ENCODE measurements at regions not wholly inside any gene's neighbourhood (a gene's known extent, or its start where the extent isn't known, plus 50 kb on each side); places are given as distances from the start of the nearest gene placed in this dataset.

DNA sequence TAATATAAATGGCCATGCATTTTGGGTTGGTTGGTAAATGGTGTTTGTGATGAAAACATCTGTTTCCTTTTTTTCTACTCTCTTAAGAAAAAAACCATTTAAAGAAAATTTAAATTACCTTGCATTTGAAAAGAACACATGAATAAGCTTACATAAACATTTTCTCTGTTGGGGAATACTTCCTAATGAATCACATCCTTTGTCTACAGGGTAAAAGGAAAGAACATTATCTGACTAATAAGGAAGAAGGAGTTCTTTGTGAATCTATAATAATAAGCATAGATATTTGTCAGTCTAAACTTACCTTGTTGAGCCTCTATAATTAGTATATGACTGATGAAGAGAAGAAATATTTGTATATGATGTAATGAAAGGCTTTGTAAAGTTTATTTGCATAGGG, 254.1 kb upstream of the ZNF717 start:
- H3K4me2 ChIP-seq (ENCODE audit: low read length), result peak overlapping the region; percentile 38; the same call in 1 of the 2 replicates
- peak; percentile 88 for ATAC-seq

DNA sequence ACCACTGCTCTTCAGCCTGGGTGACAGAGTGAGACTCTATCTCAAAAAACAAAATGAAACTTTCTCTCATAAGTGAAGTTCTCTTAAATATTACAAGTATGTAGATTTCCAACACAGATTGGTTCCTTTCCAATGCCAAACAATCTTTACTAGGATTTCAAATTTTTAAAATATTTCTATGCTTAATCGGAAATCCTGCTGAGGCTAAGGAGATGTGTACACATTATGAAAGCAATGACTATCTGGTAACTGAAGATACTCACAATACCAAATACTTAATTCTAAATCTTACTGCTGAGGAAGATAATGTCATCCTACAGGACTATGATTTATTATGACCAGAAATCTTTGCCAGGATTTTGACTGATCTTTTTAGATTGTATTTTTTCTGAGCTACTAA, 255.6 kb upstream of the ZNF717 start:
- H2AFZ ChIP-seq (ENCODE audit: low read length), result no peak overlapping the region
- intact Hi-C loops (cut with micrococcal nuclease), result no loop called here

More for the DNA sequence above, 254.1 kb upstream of the ZNF717 start:
- ChIA-PET POLR2A (ENCODE audit: unreplicated experiment) (no interaction called here), CTCF (no interaction called here)
- Histone ChIP-seq H3K4me1 (ENCODE audit: insufficient read depth, low read length) (peaks cover 16% of the 10 kb centered on the region), H3K9me2 (replicated peaks; ENCODE audit: low read length) (no peaks in the 10 kb centered on the region), H3K27ac (ENCODE audit: low read length) (peak overlapping the region; percentile 19; the same call in 1 of the 2 replicates), H3K36me3 (ENCODE audit: low read depth, low read length) (no peaks in the 10 kb centered on the region), H3K9ac (ENCODE audit: low read length) (no peak overlapping the region), H4K20me1 (ENCODE audit: low read length) (no peaks in the 10 kb centered on the region), H3K27me3 (ENCODE audit: low read length) (no peaks in the 10 kb centered on the region), H3K79me2 (ENCODE audit: low read length) (no peaks in the 10 kb centered on the region), H3K4me3 (ENCODE audit: low read length) (no peak overlapping the region), H3F3A (ENCODE audit: low read length, unreplicated experiment) (peaks cover 3% of the 10 kb centered on the region), H3K9me3 (ENCODE audit: low read length) (no peaks in the 10 kb centered on the region), H2AFZ (ENCODE audit: low read length) (no peak overlapping the region)
- TF ChIP-seq EZH2phosphoT487 (IDR thresholded peaks at IDR 0.05; ENCODE audit: borderline replicate concordance, low read length), result no peak
- no peak for TF ChIP-seq EZH2 (IDR thresholded peaks at IDR 0.05; ENCODE audit: low read length, unreplicated experiment)
- TF ChIP-seq, protein P1, sequence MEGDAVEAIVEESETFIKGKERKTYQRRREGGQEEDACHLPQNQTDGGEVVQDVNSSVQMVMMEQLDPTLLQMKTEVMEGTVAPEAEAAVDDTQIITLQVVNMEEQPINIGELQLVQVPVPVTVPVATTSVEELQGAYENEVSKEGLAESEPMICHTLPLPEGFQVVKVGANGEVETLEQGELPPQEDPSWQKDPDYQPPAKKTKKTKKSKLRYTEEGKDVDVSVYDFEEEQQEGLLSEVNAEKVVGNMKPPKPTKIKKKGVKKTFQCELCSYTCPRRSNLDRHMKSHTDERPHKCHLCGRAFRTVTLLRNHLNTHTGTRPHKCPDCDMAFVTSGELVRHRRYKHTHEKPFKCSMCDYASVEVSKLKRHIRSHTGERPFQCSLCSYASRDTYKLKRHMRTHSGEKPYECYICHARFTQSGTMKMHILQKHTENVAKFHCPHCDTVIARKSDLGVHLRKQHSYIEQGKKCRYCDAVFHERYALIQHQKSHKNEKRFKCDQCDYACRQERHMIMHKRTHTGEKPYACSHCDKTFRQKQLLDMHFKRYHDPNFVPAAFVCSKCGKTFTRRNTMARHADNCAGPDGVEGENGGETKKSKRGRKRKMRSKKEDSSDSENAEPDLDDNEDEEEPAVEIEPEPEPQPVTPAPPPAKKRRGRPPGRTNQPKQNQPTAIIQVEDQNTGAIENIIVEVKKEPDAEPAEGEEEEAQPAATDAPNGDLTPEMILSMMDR (conservative IDR thresholded peaks at IDR 0.05; ENCODE audit: low read depth, low read length), result no peak
- no TSS peak for BruUV-seq (replicated peaks)
- intact Hi-C loops (cut with micrococcal nuclease), result no loop called here
- peak; percentile 61 for DNase-seq

DNA sequence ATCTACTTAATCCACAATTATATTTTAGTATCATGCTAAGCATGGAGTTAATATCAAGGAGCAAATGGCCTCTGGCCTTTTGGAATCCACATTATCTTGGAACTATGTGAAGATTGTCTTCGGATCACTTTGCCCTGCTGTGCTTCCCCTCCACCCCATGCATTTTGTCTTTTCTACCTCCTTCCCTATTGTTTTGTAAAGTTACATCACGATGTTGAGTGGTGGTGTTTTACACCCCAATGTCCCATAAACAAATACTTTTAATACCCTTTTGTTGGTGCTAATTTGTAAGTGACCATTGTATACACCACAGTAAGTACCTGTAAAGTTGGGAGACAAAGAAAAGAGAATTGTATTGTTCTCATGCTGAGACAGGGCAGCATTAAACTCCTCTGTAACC, 258.4 kb upstream of the ZNF717 start:
- H3K27me3 ChIP-seq (ENCODE audit: low read length), result no peaks in the 10 kb centered on the region
- no peaks in the 10 kb centered on the region for H3K79me2 ChIP-seq (ENCODE audit: low read length)
- no TSS peak for BruUV-seq (replicated peaks)
- TF ChIP-seq, protein P1 (conservative IDR thresholded peaks at IDR 0.05; ENCODE audit: low read depth, low read length), result no peak
- TF ChIP-seq EZH2 (IDR thresholded peaks at IDR 0.05; ENCODE audit: low read length, unreplicated experiment) (no peak), EZH2phosphoT487 (IDR thresholded peaks at IDR 0.05; ENCODE audit: borderline replicate concordance, low read length) (no peak)
- peaks cover 3% of the 10 kb centered on the region for H3F3A ChIP-seq (ENCODE audit: low read length, unreplicated experiment)
- POLR2A ChIA-PET (ENCODE audit: unreplicated experiment), result no interaction called here
- no peaks in the 10 kb centered on the region for H3K9me3 ChIP-seq (ENCODE audit: low read length)
- no peak overlapping the region for H3K27ac ChIP-seq (ENCODE audit: low read length)
- no peak overlapping the region for H2AFZ ChIP-seq (ENCODE audit: low read length)
- no peak overlapping the region for H3K9ac ChIP-seq (ENCODE audit: low read length)
- no peaks in the 10 kb centered on the region for H3K36me3 ChIP-seq (ENCODE audit: low read depth, low read length)
- no peak overlapping the region for H3K4me3 ChIP-seq (ENCODE audit: low read length)
- H3K4me1 ChIP-seq (ENCODE audit: insufficient read depth, low read length), result peaks cover 16% of the 10 kb centered on the region
- DNase-seq (no peak), ATAC-seq (no peak)
- H3K9me2 ChIP-seq (replicated peaks; ENCODE audit: low read length), result no peaks in the 10 kb centered on the region
- CTCF ChIA-PET, result no interaction called here
- H4K20me1 ChIP-seq (ENCODE audit: low read length), result no peaks in the 10 kb centered on the region
- intact Hi-C loops (cut with micrococcal nuclease), result no loop called here
- no peak overlapping the region for H3K4me2 ChIP-seq (ENCODE audit: low read length)

More for the DNA sequence above, 255.6 kb upstream of the ZNF717 start:
- POLR2A ChIA-PET (ENCODE audit: unreplicated experiment), result no interaction called here
- no peaks in the 10 kb centered on the region for H3K36me3 ChIP-seq (ENCODE audit: low read depth, low read length)
- peaks cover 16% of the 10 kb centered on the region for H3K4me1 ChIP-seq (ENCODE audit: insufficient read depth, low read length)
- no peak overlapping the region for H3K27ac ChIP-seq (ENCODE audit: low read length)
- no peaks in the 10 kb centered on the region for H3K27me3 ChIP-seq (ENCODE audit: low read length)
- BruUV-seq (replicated peaks), result no TSS peak
- 0 out of 2 replicates have a peak overlapping the region, but pooled peaks have one; percentile 10 for H3K4me2 ChIP-seq (ENCODE audit: low read length)
- H3K9ac ChIP-seq (ENCODE audit: low read length), result no peak overlapping the region
- no peak overlapping the region for H3K4me3 ChIP-seq (ENCODE audit: low read length)
- no peaks in the 10 kb centered on the region for H3K9me2 ChIP-seq (replicated peaks; ENCODE audit: low read length)
- CTCF ChIA-PET, result interaction anchor here (0.7 kb wide), 1 partner anchor 178 kb away, joined by 4 read pairs; no protein-coding TSS in a partner anchor
- no peaks in the 10 kb centered on the region for H3K79me2 ChIP-seq (ENCODE audit: low read length)
- no peaks in the 10 kb centered on the region for H4K20me1 ChIP-seq (ENCODE audit: low read length)
- no peaks in the 10 kb centered on the region for H3K9me3 ChIP-seq (ENCODE audit: low read length)
- peaks cover 3% of the 10 kb centered on the region for H3F3A ChIP-seq (ENCODE audit: low read length, unreplicated experiment)
- no peak for TF ChIP-seq EZH2phosphoT487 (IDR thresholded peaks at IDR 0.05; ENCODE audit: borderline replicate concordance, low read length)
- TF ChIP-seq, protein P1 (conservative IDR thresholded peaks at IDR 0.05; ENCODE audit: low read depth, low read length), result no peak
- no peak for TF ChIP-seq EZH2 (IDR thresholded peaks at IDR 0.05; ENCODE audit: low read length, unreplicated experiment)
- DNase-seq, result peak; percentile 47
- peak; percentile 42 for ATAC-seq
